ENCODE measurements at regions not wholly inside any gene's neighbourhood (a gene's known extent, or its start where the extent isn't known, plus 50 kb on each side); places are given as distances from the start of the nearest gene placed in this dataset.

DNA sequence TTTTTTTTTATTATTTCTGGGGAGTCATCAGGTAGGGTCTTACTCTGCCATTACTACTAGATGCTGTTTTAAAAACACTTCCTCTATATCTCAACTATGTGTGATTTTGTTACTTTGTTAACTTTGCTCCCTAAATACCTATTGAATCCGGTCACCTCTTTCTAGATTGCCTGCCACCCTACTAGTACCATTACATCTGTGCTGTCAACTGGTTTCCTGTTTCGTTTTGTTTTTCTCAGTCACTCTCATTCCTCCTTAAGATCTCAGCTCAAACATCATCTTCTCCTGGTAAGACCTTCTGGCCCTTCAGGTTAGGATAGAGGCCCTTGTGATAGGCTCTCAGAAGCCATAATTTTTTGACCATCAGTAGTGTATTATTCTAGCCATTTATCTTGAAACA is 324.2 kb upstream of the ATP10B start:
- POLR2A ChIA-PET, result no interaction called here
- Histone ChIP-seq H3K9me2 (no peaks in the 10 kb centered on the region), H3K27ac (ENCODE audit: low read depth in 2 of 2, low read length in 1 of 2) (no peak overlapping the region), H3K27me3 (ENCODE audit: insufficient read depth) (no peaks in the 10 kb centered on the region), H3K79me2 (ENCODE audit: insufficient read depth) (no peaks in the 10 kb centered on the region), H3F3A (replicated peaks; ENCODE audit: insufficient read depth) (no peaks in the 10 kb centered on the region), H4K20me1 (ENCODE audit: insufficient read depth) (no peaks in the 10 kb centered on the region), H3K4me1 (ENCODE audit: control insufficient read depth in 1 of 2, insufficient read depth in 2 of 2, low read depth in 1 of 2, low read length in 1 of 2) (no peaks in the 10 kb centered on the region), H3K4me2 (no peak overlapping the region), H3K9ac (no peak overlapping the region), H3K9me3 (no peaks in the 10 kb centered on the region), H3K36me3 (replicated peaks in 1 of 2; ENCODE audit: control insufficient read depth in 1 of 2, insufficient read depth in 2 of 2, low read length in 1 of 2) (no peaks in the 10 kb centered on the region), H2AFZ (ENCODE audit: low read depth) (no peak overlapping the region), H3K4me3 (ENCODE audit: low read depth in 2 of 2, low read length in 1 of 2) (no peak overlapping the region)
- CTCF ChIA-PET, result no interaction called here
- TF ChIP-seq FOXM1 (IDR thresholded peaks at IDR 0.05; ENCODE audit: low read depth) (no peak), USF2 (IDR thresholded peaks at IDR 0.05; ENCODE audit: borderline replicate concordance, low read depth, low read length) (no peak), MXI1 (IDR thresholded peaks at IDR 0.05; ENCODE audit: low read depth, low read length) (no peak), MEF2A (IDR thresholded peaks at IDR 0.05; ENCODE audit: borderline replicate concordance, low read depth) (no peak), NRF1 (IDR thresholded peaks at IDR 0.05; ENCODE audit: low read depth, low read length) (no peak), GABPA (IDR thresholded peaks at IDR 0.05; ENCODE audit: low read depth) (no peak), JUND (IDR thresholded peaks at IDR 0.05) (no peak), IRF3 (IDR thresholded peaks at IDR 0.05; ENCODE audit: low read depth, low read length) (no peak), CHD2 (IDR thresholded peaks at IDR 0.05; ENCODE audit: low read length, partially characterized antibody) (no peak), RXRA (IDR thresholded peaks at IDR 0.05; ENCODE audit: borderline replicate concordance, low read depth) (no peak), SIN3A (IDR thresholded peaks at IDR 0.05; ENCODE audit: borderline replicate concordance, low read depth, low read length) (no peak), FOXJ3 (CRISPR knock-in tag; IDR thresholded peaks at IDR 0.05) (no peak), RCOR1 (IDR thresholded peaks at IDR 0.05; ENCODE audit: low read length) (no peak), RAD21 (IDR thresholded peaks at IDR 0.05; ENCODE audit: low read length) (no peak), SMC3 (IDR thresholded peaks at IDR 0.05; ENCODE audit: low read depth, low read length) (no peak), EP300 (IDR thresholded peaks at IDR 0.05; ENCODE audit: borderline replicate concordance in 1 of 2, low read depth in 1 of 2, low read length in 1 of 2) (no peak), REST (IDR thresholded peaks at IDR 0.05; ENCODE audit: low read depth, low read length) (no peak), TAF1 (IDR thresholded peaks at IDR 0.05; ENCODE audit: borderline replicate concordance, low read depth, low read length) (no peak)
- TF ChIP-seq, protein P1, sequence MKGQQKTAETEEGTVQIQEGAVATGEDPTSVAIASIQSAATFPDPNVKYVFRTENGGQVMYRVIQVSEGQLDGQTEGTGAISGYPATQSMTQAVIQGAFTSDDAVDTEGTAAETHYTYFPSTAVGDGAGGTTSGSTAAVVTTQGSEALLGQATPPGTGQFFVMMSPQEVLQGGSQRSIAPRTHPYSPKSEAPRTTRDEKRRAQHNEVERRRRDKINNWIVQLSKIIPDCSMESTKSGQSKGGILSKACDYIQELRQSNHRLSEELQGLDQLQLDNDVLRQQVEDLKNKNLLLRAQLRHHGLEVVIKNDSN (IDR thresholded peaks at IDR 0.05; ENCODE audit: borderline replicate concordance, low read depth), result no peak
- TF ChIP-seq, protein P2, sequence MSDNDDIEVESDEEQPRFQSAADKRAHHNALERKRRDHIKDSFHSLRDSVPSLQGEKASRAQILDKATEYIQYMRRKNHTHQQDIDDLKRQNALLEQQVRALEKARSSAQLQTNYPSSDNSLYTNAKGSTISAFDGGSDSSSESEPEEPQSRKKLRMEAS (IDR thresholded peaks at IDR 0.05; ENCODE audit: low read depth), result no peak
- WGBS (ENCODE audit: low lambda C conversion rate), result 2% methylated on average over 2 of the region's 2 CpGs
- no peak for DNase-seq

Measured in SK-N-SH (cell line).